ENCODE measurements at regions not wholly inside any gene's neighbourhood (a gene's known extent, or its start where the extent isn't known, plus 50 kb on each side); places are given as distances from the start of the nearest gene placed in this dataset.

GRCh38 chr9:27856748-27857147 is 283.5 kb upstream of the C9orf72 start:
- peaks cover 0 to 5% (median 0%) of the 10 kb centered on the region in 4 donors for H3K4me1 ChIP-seq
- H3K27me3 ChIP-seq: no peaks in the 10 kb centered on the region
- H3K36me3 ChIP-seq: no peaks in the 10 kb centered on the region
- ATAC-seq (no peak), DNase-seq (no peak)
- TF ChIP-seq POLR2A (IDR thresholded peaks at IDR 0.05) (no peak), CTCF (IDR thresholded peaks at IDR 0.05) (no peak)
- intact Hi-C loops (cut with DNase I): no loop called here
- no peaks in the 10 kb centered on the region for H3K9me3 ChIP-seq
- H3K27ac ChIP-seq: no peak overlapping the region
- H3K4me3 ChIP-seq: no peak overlapping the region
- WGBS (ENCODE audit: insufficient coverage, low coverage, low lambda C conversion rate, missing lambda C conversion rate): 75% methylated on average over 1 of the region's 1 CpG

DNA sequence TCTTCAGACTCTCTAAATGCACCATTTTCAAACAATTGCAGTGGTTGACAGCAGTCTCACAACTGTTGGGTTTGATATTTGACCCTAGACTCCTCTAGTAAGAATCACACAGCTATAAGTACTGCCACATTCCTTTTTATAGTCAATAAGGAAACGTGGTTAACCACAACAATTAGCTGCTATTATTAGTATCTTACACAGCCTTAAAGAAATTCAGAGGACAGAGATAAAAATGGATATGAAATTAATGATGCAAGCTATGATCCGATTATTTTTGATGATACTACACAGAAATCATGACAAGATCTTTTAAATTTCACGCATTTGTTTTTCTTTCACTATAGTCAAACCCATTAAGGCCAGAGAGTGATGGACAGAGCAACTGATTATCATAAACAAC is 288.6 kb upstream of the C9orf72 start:
- 68% methylated on average over 3 of the region's 3 CpGs for WGBS (ENCODE audit: insufficient coverage, low coverage, low lambda C conversion rate, missing lambda C conversion rate)

GRCh38 chr9:27864644-27865438 is 291.6 kb upstream of the C9orf72 start:
- H3K9me3 ChIP-seq: no peaks in the 10 kb centered on the region
- no peaks in the 10 kb centered on the region for H3K36me3 ChIP-seq
- H3K27me3 ChIP-seq: no peaks in the 10 kb centered on the region
- ATAC-seq (peak in 3 of 4 donors; percentile 78 to 95 (median 91)), DNase-seq (peak in 2 of 3 donors; percentile 19 to 65)
- 29% methylated on average over 7 of the region's 7 CpGs for WGBS (ENCODE audit: insufficient coverage, low coverage, low lambda C conversion rate, missing lambda C conversion rate)
- H3K4me1 ChIP-seq: peaks cover 0 to 19% (median 0%) of the 10 kb centered on the region in 4 donors
- intact Hi-C loops (cut with DNase I): no loop called here
- TF ChIP-seq POLR2A (IDR thresholded peaks at IDR 0.05) (peak; percentile 35), CTCF (IDR thresholded peaks at IDR 0.05) (no peak)
- H3K4me3 ChIP-seq: no peak overlapping the region
- peak overlapping the region in 1 of 3 donors; percentile 79 for H3K27ac ChIP-seq

More for the DNA sequence above, 288.6 kb upstream of the C9orf72 start:
- Histone ChIP-seq H3K27me3 (no peaks in the 10 kb centered on the region), H3K4me1 (peaks cover 0 to 16% (median 0%) of the 10 kb centered on the region in 4 donors), H3K4me3 (no peak overlapping the region), H3K36me3 (no peaks in the 10 kb centered on the region), H3K27ac (no peak overlapping the region), H3K9me3 (no peaks in the 10 kb centered on the region)
- no peak for ATAC-seq
- TF ChIP-seq CTCF (IDR thresholded peaks at IDR 0.05) (no peak), POLR2A (IDR thresholded peaks at IDR 0.05) (no peak)
- intact Hi-C loops (cut with DNase I): no loop called here
- no peak for DNase-seq

DNA sequence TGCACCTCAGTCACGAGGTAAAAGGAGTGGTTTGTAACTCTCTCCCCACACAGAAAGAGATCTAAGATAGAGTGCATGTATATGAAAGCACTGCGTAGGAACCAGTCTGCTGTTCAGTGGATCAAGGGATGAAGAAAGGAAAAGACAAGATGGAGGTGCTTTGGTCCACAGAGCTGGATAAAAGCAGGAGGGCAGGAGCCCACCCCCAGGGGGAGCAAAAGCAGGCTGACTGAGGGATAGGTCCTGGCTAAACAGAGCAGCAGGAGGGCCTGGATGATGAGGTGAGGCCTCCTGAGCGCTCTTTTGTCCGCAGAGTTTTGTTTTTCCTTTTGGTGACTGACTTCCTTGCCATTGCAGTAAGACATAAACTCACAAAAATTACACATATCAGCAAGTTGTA is 293.5 kb upstream of the C9orf72 start:
- TF ChIP-seq CTCF (IDR thresholded peaks at IDR 0.05) (no peak), POLR2A (IDR thresholded peaks at IDR 0.05) (no peak)
- H3K27me3 ChIP-seq: no peaks in the 10 kb centered on the region
- no peak for ATAC-seq

More for the DNA sequence above, 293.5 kb upstream of the C9orf72 start:
- Histone ChIP-seq H3K9me3 (no peaks in the 10 kb centered on the region), H3K36me3 (no peaks in the 10 kb centered on the region), H3K27ac (no peak overlapping the region), H3K4me3 (no peak overlapping the region), H3K4me1 (peaks cover 0 to 26% (median 0%) of the 10 kb centered on the region in 4 donors)
- intact Hi-C loops (cut with DNase I): no loop called here
- DNase-seq: no peak
- 83% methylated on average over 4 of the region's 4 CpGs for WGBS (ENCODE audit: insufficient coverage, low coverage, low lambda C conversion rate, missing lambda C conversion rate)

All from right lobe of liver (tissue), 6 donors.